UCSD-AML1 (cell line): ENCODE measurements at regions not wholly inside any gene's neighbourhood (a gene's known extent, or its start where the extent isn't known, plus 50 kb on each side); places are given as distances from the start of the nearest gene placed in this dataset.
"Not testable (repeated sequence)": the region's sequence is repeated elsewhere in the genome, so short reads cannot be mapped to it uniquely, and the experiment has no call there.

Experiments used
- DNase-seq: peaks from one replicate; lab custom pipeline; 2025; ENCODE audit not compliant: unreplicated experiment; lab: John Stamatoyannopoulos, UW

DNA sequence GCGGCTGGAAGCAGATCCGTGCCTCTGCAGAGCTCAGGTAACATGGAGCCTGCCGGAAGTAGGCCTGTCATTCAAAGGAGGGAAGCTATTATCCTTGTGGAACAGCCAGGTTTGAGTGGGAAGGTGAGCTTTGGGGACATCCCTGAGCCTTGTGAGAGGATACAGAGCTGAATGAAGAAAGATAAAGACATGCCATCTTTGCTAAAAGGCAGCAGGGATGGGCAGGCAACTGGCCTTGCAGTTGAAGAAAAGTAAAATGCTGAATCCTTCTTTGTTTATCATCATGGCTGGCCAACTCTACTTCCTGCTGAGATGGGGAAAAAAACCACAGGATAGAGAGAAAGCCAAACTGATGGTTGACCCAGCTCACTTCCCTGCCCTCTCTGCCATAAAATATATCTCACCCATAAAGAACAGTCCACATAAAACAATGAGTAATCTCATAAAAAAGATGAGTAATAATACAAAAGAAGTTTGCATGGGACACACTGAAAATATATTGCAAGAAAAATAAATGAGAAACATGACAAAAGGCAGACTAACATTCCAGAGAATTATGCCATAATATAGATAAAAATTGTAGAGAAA, 226.3 kb downstream of the DLEU7 start:
- DNase-seq: no peak

DNA sequence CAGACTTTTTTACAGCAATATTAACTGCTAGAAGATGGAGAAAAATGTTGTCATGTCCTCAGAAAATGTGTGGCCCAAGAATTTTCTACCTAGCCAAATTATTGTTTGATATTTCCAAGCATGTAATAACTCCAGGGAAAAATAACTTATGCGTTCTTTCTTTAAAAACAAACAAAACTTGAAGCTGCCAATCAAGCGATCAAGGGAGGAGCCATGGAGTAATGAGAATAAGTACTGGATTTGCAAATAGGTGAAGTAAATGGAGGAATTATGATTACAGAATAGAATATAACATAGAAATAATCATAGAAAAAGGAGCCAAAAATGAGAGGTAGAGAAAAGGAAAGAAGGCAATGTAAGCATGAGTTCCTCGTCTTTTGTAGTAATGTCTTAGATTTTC, 225.3 kb downstream of the DLEU7 start:
- no peak for DNase-seq

DNA sequence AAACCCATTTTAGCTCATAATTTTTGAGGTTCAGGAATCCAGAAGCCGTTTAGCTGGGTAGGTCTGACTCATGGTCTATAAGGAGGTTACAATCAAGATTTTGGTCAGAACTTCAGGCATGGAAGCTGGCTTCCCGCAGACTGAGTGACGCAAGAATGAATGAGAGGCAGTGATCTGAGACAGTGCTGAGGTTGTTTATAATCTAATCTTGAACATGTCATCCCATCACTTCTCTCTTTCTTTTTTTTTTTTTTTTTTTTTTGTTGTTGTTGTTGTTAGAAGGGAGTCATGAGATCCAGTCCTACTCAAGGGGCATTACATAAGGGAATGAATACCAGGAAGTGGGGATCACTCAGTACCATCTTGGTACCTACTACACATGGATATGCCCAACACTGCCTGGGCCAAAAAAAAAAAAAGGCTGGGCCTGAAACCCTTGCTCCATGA, 217.4 kb downstream of the DLEU7 start:
- no peak for DNase-seq

DNA sequence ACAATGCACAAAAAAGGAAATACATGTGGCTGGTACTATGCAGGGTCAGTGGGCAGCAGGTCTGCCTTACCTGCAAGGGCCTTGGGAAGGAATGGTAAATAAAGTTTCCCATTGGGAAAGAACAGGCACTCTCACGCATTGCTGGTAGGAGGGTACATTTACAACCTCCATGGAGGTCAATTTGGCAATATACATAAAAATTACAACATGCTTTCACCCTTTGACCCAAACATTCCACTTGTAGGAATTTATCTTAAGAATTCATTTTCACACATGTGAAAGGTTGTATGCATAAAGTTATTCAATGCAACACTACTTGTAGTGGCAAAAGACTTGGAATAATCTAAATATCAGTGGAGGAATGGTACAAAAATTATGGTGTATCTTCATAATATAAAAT, 216.4 kb downstream of the DLEU7 start:
- DNase-seq: no peak

DNA sequence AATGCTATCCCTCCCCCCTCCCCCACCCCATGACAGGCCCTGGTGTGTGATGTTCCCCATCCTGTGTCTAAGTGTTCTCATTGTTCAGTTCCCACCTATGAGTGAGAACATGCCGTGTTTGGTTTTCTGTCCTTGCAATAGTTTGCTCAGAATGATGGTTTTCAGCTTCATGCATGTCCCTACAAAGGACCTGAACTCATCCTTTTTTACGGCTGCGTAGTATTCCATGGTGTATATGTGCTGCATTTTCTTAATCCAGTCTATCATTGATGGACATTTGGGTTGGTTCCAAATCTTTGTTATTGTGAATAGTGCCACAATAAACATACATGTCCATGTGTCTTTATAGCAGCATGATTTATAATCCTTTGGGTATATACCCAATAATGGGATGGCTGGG, 215.0 kb downstream of the DLEU7 start:
- DNase-seq: not testable (repeated sequence)

DNA sequence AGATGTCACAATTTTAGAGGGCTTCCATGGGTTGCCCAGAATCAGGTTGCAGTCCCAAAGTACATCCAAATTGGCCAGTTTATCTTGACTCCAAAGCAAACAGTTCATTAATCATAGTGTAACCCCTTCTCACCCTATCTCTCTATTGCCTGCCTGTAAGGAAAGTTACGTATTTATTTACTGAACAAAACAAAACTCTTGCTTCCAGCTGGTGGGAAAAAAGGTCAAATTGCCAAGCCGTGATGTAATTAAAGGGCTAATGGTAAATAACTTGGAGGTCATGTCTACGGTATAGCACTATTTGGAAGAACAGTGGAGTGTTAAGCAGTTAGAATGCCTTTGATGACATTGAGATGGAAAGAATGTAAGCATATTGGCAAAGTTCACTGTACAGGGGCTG, 214.0 kb downstream of the DLEU7 start:
- DNase-seq: no peak

DNA sequence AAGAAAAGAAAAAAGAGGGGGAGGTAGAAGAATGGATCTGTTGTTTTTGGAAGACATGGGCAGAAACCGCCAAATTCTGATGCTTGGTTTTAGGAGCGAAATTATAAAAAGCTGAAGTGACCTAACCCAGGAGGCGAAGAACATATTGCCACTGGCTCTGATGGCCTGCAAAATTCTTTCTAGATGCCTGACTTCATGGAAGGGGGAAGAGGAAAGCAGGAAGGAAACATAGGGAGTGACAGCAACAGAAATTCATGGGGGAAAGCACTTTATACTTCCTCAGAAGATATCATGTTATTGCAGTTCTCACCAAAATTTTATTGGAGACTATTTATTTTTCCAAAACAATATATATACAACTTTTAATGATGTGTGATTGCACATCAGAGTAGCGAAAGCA, 213.5 kb downstream of the DLEU7 start:
- no peak for DNase-seq

DNA sequence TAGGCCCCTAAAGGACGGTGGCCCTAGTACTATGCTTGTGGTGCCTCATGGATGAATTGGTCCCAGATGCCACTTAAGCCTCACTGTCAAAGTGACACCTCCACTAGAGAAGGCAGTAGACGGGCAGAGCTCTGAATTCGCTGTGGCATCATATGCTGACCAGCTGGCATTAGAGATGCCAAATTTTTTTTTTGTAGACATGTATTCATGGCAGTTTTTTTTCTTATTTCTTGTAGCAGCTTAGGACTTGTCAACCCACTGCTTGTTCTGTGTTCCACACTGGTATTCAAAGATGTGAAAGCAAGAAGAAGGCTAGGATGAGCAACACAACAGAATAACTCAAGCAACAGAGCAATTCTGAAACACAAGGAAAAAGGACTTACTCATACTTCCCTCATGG, 212.5 kb downstream of the DLEU7 start:
- no peak for DNase-seq

DNA sequence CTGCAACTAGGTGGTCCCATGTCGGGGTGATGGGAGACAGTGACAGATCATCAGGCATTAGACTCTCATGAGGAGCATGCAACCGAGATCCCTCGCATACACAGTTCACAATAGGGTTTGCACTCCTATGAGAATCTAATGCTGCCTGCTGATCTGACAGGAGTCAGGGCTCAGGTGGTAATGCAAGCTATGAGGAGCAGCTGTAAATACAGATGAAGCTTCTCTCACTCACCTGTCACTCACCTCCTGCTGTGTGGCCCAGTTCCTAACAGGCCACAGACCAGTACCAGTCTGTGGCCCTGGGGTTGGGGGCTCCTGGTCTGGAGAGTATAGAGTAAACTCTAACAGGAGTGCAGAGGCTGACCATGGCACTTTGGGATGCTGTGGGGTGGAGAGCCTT, 209.2 kb downstream of the DLEU7 start:
- DNase-seq: no peak

DNA sequence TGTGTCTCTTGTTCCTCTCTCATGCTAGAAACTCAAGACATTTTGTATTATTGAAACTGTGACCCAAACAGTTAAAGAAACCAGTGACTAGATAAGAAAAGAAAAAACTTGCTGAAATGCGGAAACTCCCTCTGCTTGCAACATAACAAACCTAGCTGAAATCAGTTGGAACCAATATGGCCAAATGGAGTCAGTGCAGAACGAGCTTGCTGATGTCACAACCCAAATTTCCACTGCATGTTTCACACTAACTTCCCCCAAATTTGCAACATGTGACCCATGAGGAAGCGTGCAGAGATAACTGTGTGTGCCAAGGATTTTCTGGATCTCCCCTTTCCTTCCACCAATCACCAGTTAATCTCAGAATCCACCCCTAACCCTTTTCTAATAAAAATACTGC, 208.0 kb downstream of the DLEU7 start:
- DNase-seq: no peak

DNA sequence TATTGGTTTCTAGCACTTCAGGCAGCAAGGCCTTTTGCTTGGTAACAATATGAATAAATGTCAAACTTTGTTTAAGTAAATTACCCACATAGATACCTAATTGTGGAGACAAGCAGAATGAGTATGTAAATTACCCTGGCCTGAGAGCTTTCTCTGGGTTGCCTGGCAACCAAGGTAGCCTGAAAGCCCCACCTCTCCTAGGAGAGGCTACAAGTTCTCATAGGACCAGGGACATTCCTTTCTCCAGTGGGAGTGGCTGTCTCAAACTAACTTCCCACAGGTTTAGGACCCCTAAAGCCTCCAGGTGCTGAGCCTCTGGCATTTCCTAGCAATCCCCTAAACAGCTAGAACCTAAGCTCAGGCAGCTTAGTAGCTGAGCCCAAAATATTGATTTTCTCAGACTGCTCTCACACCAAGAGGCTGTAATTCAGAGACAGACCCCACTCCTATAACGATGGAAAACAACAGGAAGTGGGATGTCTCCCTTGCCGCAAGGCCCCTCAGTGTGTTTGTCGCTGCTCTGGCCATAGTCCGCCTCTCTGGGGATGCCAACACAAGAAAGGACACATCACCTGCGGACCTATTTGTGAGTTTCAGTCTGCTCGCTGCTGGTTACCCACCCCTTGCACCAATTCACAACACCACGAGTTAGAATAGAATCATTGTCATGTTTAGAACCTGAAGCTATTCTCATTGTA, 207.3 kb downstream of the DLEU7 start:
- no peak for DNase-seq

DNA sequence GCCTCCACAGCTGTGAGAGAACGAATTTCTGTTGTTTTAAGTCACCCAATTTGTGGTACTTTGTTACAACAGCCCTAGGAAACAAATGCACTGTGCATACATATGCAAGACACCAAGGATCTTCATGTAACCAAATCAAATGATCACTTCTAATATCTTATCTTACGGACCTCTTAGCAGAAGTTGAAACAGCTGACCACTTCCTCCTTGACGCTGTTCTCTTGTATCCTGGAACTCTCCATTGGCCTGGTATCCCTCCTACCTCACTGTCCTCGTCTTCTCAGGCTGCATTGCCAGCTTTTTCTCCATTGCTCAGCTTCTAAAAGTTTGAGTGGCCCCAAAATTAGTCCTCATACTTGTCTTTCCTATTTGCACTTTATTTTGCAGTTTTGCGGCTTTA, 200.4 kb downstream of the DLEU7 start:
- DNase-seq: no peak

DNA sequence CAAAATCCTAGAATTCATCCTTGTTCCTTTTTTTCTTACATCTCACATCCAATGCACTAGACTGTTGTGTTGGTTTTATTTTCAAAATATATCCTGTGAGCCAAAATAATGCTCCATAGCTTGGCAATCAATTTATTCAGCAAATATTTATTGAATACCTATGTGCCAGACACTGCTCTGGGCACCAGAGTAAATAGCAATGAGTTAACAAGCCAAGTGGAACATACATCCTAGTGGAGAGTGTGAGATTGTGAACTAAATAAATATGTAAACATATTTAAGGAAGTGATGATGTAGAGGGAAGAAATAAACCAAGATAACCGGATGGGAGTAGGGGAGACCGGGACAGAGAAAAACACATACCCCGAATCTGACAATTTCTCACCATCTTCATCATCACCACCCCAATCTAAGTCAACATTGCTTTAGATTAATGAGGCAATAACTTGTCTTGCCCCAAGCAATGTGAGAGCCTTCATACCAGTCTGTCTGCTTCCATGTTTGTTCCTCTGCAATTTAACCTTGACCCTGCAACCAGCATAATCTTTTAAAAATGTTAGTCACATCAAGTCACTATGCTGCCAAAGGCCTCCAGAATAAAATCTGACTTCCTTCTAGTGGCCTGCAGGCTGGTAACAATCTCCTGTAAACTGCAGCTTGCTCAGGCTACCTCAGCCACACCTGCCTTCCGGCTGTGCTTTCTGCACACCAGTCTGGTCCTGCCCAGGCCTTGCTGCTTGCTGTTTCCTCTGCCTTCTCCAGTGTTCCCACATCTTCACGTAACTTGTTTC, 199.2 kb downstream of the DLEU7 start:
- DNase-seq: no peak

DNA sequence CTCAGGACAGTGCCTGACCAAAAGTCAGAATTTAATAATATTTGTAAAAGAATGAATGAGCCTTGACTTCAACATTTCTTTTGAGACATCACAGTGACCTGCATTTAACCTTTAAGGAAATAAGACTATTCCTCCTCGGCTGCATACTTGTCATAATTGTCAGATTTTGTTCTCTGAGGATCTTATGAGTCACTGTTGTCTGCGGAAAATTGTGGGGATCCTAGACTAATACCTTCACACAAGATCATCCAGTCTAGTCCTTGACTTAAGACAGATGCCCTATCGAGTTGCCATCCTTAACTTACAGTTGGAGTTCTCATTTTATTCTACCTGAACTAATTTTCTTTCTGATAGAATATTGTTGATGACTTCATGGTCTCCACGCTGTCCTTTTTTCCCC, 198.4 kb downstream of the DLEU7 start:
- DNase-seq: no peak

DNA sequence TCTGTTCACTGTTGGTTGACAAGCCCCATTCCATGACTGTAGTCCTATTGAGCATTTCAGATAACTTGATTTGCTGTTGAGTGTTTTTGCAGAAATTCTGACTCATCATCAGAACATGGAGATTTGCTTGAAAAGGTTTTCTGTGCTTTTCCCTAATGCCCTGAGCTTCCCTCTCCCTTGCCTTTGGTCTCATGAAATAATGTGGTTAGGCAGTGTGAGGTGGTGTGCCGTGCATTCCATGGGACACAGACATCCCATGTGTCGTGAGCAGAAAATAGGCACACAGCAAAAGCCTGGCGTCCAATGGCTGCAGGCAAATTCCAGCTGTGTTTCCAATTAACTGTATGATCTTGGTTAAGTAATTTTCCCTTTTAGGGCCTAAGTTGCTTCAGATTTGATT, 197.4 kb downstream of the DLEU7 start:
- DNase-seq: no peak

DNA sequence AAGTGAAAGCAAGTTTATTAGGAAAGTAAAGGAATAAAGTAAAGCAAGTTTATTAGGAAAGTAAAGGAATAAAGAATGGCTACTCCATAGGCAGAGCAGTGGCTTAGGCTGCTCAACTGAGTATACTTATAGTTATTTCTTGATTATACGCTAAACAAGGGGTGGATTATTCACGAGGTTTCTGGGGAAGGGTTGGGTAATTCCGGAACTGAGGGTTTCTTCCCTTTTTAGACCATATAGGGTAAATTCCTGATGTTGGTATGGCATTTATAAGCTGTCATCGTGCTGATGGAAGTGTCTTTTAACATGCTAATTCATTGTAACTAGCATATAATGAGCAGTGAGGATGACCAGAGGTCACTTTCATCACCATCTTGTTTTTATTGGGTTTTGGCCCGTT, 194.3 kb downstream of the DLEU7 start:
- DNase-seq: no peak

DNA sequence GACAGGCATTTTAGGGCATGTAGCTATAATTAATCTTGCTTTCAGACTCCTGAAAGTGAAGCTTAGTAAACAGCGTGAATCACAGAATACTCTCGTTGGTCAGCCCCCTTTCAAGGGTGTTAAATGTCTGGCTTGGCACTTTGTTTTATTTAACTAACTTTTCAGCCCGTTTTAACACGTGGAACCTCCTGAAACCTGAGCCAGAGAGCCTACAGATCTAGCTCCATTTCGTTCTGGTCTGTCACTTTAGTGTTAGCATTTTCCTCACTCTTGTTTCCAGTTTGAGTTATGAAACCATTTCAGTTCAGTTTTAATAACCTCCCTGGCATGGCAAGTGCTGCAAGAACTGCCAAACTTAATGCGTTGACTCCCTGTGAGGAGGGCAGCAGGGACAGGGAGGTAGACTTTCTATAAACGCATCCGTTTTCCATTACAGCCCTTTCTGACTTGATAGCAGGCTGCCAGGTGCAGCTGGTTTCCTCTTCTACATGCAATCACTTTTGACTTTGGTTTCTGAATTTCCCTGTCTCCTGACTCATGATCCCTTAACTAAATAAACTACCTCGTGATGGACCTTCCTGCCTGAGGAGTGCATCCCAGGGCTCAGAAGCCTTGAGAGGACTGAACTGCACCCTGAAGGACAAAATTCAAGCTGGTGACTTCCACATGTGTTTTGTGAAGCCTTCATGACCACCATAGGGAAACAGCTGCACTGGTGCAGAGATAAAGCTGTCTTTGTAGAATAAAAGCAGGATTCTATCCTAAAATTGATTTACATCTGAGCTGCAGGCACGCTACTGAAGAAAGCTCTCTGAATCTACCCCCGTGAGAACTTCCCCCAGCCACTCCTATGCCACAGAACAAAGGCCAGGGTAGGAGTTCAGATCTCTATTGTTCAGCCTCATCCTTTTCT, 192.6 kb downstream of the DLEU7 start:
- DNase-seq: no peak

DNA sequence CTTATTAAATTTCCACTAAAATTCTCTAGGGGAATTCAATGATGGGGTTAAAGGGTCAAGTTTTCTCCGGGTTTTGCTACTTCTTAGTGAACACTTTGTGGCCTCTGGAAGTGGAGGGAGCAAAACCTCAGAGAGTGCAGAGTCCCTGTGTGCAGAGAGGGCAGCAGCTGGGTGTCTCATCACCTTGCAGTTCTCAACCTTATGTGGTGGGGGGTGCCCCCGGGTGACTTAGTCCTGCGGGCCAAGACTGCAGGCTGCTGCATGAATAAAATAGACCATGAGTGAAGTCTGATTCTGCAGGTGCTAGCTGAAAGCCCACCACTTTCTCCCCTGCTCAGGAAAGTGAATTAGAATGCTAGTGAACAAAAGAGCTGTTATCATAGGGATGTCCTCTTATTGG, 191.6 kb downstream of the DLEU7 start:
- no peak for DNase-seq

DNA sequence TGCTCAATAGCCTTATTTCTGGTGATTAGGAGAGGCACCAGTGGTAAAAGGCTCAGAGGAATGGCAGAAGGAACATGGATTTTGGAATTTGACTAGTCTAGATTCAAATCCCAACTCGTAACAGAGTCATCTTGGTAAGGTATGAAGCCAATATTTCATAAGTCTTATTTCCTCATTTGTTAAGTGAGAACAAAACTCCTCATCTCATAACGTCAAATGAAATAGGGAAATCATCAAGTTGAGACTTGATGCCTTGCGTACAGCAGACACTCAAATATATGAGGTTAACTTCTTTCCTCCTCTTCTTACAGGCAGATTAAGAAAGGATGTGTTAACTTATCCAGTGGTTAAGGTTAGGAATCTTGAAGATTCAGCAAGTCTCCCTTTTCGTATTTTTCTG, 189.2 kb downstream of the DLEU7 start:
- DNase-seq: no peak

DNA sequence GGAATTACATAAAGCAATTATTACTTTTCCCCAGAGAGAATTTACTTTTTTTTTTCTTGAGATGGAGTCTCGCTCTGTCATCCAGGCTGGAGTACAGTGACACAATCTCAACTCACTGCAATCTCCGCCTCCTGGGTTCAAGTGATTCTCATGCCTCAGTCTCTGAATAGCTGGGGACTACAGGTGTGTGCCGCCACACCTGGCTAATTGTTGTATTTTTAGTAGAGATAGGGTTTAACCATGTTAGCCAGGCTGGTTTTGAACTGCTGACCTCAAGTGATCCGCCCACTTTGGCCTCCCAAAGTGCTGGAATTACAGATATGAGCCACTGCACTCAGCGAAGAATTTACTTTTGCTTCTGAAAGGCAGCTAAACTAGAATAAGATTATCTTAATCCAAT, 181.6 kb downstream of the DLEU7 start:
- DNase-seq: not testable (repeated sequence)

DNA sequence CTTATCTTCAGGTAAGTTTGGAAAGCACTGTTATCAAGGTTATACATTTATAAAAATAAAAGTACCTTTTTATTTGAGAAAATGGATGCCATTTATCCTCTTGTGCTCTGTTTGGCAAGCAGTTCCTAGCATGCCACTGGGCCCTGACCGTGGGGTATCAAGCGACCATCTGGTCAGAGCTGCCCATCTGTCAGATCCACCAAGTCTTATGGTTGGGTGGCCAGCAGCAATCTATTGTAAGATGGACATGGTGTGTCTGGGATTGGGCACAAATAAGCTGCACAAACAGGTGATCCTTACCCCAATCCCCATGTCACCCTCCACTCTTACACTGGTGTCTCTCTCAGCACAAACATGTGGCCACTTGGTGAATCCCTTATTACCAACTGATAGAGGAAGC, 178.5 kb downstream of the DLEU7 start:
- DNase-seq: no peak
